ENCODE measurements at regions not wholly inside any gene's neighbourhood (a gene's known extent, or its start where the extent isn't known, plus 50 kb on each side); places are given as distances from the start of the nearest gene placed in this dataset.

- Mint-ChIP-seq H3K4me3 (no peak overlapping the region), H3K27me3 (ENCODE audit: low read depth) (peaks cover 4% of the 10 kb centered on the region), H3K36me3 (ENCODE audit: low read depth) (no peaks in the 10 kb centered on the region), H3K9me3 (no peaks in the 10 kb centered on the region), H3K27ac (no peak overlapping the region), H3K4me1 (ENCODE audit: low read depth) (no peaks in the 10 kb centered on the region)
Measured at GRCh38 chr1:244945109-244945671, 80.8 kb upstream of the HNRNPU start.

GRCh38 chr1:244941121-244941520 is 76.8 kb upstream of the HNRNPU start:
- H3K27me3 Mint-ChIP-seq (ENCODE audit: low read depth) = peaks cover 4% of the 10 kb centered on the region
- H3K9me3 Mint-ChIP-seq = no peaks in the 10 kb centered on the region
- H3K4me1 Mint-ChIP-seq (ENCODE audit: low read depth) = no peaks in the 10 kb centered on the region
- no peaks in the 10 kb centered on the region for H3K36me3 Mint-ChIP-seq (ENCODE audit: low read depth)
- no peak overlapping the region for H3K4me3 Mint-ChIP-seq
- no peak overlapping the region for H3K27ac Mint-ChIP-seq

GRCh38 chr1:244937099-244937498 is 72.8 kb upstream of the HNRNPU start:
- no peaks in the 10 kb centered on the region for H3K36me3 Mint-ChIP-seq (ENCODE audit: low read depth)
- no peaks in the 10 kb centered on the region for H3K27me3 Mint-ChIP-seq (ENCODE audit: low read depth)
- H3K4me1 Mint-ChIP-seq (ENCODE audit: low read depth) = no peaks in the 10 kb centered on the region
- no peak overlapping the region for H3K4me3 Mint-ChIP-seq
- no peaks in the 10 kb centered on the region for H3K9me3 Mint-ChIP-seq
- no peak overlapping the region for H3K27ac Mint-ChIP-seq

GRCh38 chr1:244920911-244921761 is 56.8 kb upstream of the HNRNPU start:
- Mint-ChIP-seq H3K4me1 (ENCODE audit: low read depth) (peaks cover 6% of the 10 kb centered on the region), H3K4me3 (no peak overlapping the region), H3K27me3 (ENCODE audit: low read depth) (peaks cover 34% of the 10 kb centered on the region), H3K27ac (no peak overlapping the region), H3K36me3 (ENCODE audit: low read depth) (no peaks in the 10 kb centered on the region), H3K9me3 (no peaks in the 10 kb centered on the region)

- H3K4me3 Mint-ChIP-seq = peak overlapping the region; percentile 62
- peaks cover 26% of the 10 kb centered on the region for H3K27me3 Mint-ChIP-seq (ENCODE audit: low read depth)
- peaks cover 6% of the 10 kb centered on the region for H3K4me1 Mint-ChIP-seq (ENCODE audit: low read depth)
- H3K27ac Mint-ChIP-seq = no peak overlapping the region
- H3K36me3 Mint-ChIP-seq (ENCODE audit: low read depth) = no peaks in the 10 kb centered on the region
- H3K9me3 Mint-ChIP-seq = no peaks in the 10 kb centered on the region
Measured at GRCh38 chr1:244919320-244920282, 55.3 kb upstream of the HNRNPU start.

DNA sequence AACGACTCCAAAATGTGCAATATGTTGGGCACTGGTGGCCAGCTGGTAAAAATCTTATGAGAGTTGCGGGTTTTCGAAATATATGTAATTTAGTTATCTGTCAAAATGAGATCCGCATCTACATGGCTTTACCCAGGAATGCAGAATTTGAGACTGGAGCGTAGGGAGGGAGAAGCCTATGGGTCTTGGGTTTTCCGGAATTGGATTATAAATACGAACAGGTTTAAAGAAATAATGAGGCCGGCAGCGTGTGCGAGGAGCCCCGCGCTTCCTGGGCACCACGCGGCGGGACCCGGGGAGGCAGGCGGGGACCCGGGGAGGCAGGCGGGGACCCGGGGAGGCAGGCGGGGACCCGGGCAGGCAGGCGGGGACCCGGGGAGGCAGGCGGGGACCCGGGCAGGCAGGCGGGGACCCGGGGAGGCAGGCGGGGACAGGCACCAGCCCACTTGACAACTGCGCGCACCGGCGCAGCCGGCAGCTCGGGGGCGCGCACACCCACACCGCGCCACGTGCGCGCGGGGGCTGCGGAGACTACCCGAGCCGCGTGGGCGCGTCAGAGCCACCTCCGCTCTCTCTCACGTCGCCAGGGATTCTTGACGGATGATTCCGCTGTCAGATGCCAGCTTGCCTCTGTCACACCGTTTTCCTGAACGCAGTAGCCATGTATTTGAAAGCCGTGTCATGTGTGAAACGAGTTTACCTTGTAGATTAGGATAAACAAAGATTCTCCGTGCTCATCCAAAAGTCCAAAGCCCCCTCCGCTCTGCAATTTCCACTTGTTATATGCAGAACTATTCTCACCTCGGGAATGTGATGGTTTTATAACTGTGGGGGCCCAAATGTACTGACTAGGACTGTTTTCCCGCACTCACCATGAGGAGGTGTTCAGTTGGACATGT is 54.3 kb upstream of the HNRNPU start:
- peaks cover 6% of the 10 kb centered on the region for H3K4me1 Mint-ChIP-seq (ENCODE audit: low read depth)
- H3K36me3 Mint-ChIP-seq (ENCODE audit: low read depth) = no peaks in the 10 kb centered on the region
- no peak overlapping the region for H3K27ac Mint-ChIP-seq
- peaks cover 24% of the 10 kb centered on the region for H3K27me3 Mint-ChIP-seq (ENCODE audit: low read depth)
- no peaks in the 10 kb centered on the region for H3K9me3 Mint-ChIP-seq
- peak overlapping the region; percentile 84 for H3K4me3 Mint-ChIP-seq

DNA sequence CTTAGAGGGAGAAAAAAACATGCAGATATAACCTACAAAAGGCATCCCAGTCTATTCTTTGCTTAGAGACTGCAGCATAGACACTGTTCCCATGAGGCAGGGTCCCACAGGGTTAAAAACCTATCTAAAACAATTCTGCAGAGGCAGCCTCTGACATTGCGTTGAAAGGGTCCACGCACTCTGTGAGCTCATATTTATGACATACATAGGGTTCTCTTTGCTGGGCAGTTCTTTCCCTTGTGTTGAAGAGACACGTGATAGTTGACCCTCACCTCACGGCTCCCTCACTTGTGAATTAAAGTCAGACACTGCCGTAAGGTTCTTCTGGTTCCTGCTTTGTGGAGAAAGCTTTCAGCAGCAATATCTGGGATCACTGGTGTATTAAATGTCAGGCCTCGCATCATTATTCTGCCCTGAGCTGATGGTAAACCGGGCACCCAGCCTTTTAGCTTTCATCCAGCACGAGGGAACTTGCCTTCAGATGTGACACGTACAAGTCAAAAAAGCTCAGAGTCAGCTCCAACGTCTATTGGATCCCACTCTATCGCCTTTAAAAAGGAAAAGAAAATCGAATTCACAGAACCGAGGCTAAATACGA is 52.8 kb upstream of the HNRNPU start:
- Mint-ChIP-seq H3K4me1 (ENCODE audit: low read depth) (peaks cover 6% of the 10 kb centered on the region), H3K27ac (no peak overlapping the region), H3K36me3 (ENCODE audit: low read depth) (no peaks in the 10 kb centered on the region), H3K9me3 (no peaks in the 10 kb centered on the region), H3K27me3 (ENCODE audit: low read depth) (peaks cover 20% of the 10 kb centered on the region), H3K4me3 (no peak overlapping the region)

DNA sequence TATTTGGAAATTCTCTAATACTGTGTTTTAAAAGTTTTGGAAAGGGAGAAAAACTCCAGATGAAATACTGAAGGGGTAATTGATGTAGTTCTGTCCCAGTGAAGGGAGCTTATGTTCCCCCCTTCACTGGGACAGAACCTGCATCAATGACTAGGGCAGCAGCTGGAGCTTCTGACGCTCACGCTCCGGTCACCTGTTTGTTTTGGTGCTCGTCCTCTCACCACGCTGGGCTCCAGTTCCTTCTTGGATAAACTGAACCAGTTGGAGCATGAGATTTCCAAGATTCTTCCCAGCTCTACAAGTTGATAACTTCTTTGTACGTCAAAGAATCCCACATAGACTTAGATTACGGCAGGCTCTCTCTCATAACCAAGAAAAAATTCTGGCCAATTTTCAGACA is 51.4 kb upstream of the HNRNPU start:
- Mint-ChIP-seq H3K27me3 (ENCODE audit: low read depth) (peaks cover 20% of the 10 kb centered on the region), H3K27ac (no peak overlapping the region), H3K9me3 (no peaks in the 10 kb centered on the region), H3K36me3 (ENCODE audit: low read depth) (no peaks in the 10 kb centered on the region), H3K4me1 (ENCODE audit: low read depth) (peaks cover 6% of the 10 kb centered on the region), H3K4me3 (no peak overlapping the region)

GRCh38 chr1:244914761-244915160 is 50.4 kb upstream of the HNRNPU start:
- Mint-ChIP-seq H3K27ac (no peak overlapping the region), H3K4me3 (no peak overlapping the region), H3K27me3 (ENCODE audit: low read depth) (peaks cover 17% of the 10 kb centered on the region), H3K4me1 (ENCODE audit: low read depth) (peaks cover 6% of the 10 kb centered on the region), H3K9me3 (no peaks in the 10 kb centered on the region), H3K36me3 (ENCODE audit: low read depth) (no peaks in the 10 kb centered on the region)
